ENCODE measurements at regions not wholly inside any gene's neighbourhood (a gene's known extent, or its start where the extent isn't known, plus 50 kb on each side); places are given as distances from the start of the nearest gene placed in this dataset.

- DNase-seq: no peak
- Histone ChIP-seq H3K4me1 (peaks cover 13 to 41% (median 16%) of the 10 kb centered on the region in 6 donors), H3K9me3 (peaks cover 0 to 14% (median 2%) of the 10 kb centered on the region in 8 donors), H3K27me3 (replicated peaks in 1 of 7) (no peaks in the 10 kb centered on the region), H3K4me3 (no peak overlapping the region), H3K36me3 (no peaks in the 10 kb centered on the region), H3K27ac (peak overlapping the region in 2 of 8 donors; percentile 58 to 72)
- 73 to 92% (median 79%) methylated on average over 4 to 9 of the region's 9 CpGs for WGBS, 5 donors
- TF ChIP-seq POLR2AphosphoS5 (IDR thresholded peaks at IDR 0.05) (no peak), POLR2A (IDR thresholded peaks at IDR 0.05) (no peak), CTCF (IDR thresholded peaks at IDR 0.05 in 8 of 11, conservative IDR thresholded peaks at IDR 0.05 in 3 of 11) (no peak)
- intact Hi-C loops (cut with DNase I; ENCODE audit: low total_unique reads): no loop called here
These were observed 158.2 kb upstream of the RUNX1 start for GRCh38 chr21:35207322-35207721.

GRCh38 chr21:35206141-35207125 lies 157.3 kb upstream of the RUNX1 start:
- intact Hi-C loops (cut with DNase I; ENCODE audit: low total_unique reads): no loop called here
- 47 to 60% (median 53%) methylated on average over 11 of the region's 11 CpGs for WGBS, 5 donors
- no peaks in the 10 kb centered on the region for H3K36me3 ChIP-seq
- peaks cover 13 to 41% (median 16%) of the 10 kb centered on the region in 6 donors for H3K4me1 ChIP-seq
- peak overlapping the region in 7 of 8 donors; percentile 11 to 72 (median 58) for H3K27ac ChIP-seq
- no peak overlapping the region for H3K4me3 ChIP-seq
- peaks cover 0 to 14% (median 2%) of the 10 kb centered on the region in 8 donors for H3K9me3 ChIP-seq
- no peak for TF ChIP-seq CTCF (IDR thresholded peaks at IDR 0.05 in 8 of 11, conservative IDR thresholded peaks at IDR 0.05 in 3 of 11)
- TF ChIP-seq POLR2AphosphoS5 (IDR thresholded peaks at IDR 0.05): peak in 1 of 3 donors; percentile 54
- H3K27me3 ChIP-seq (replicated peaks in 1 of 7): no peaks in the 10 kb centered on the region
- DNase-seq: no peak

- H3K27me3 ChIP-seq (replicated peaks in 1 of 7): no peaks in the 10 kb centered on the region
- H3K36me3 ChIP-seq: no peaks in the 10 kb centered on the region
- DNase-seq: peak; percentile 78
- peak overlapping the region in 7 of 8 donors; percentile 5 to 72 (median 59) for H3K27ac ChIP-seq
- peaks cover 0 to 7% (median 0%) of the 10 kb centered on the region in 8 donors for H3K9me3 ChIP-seq
- peaks cover 13 to 41% (median 16%) of the 10 kb centered on the region in 6 donors for H3K4me1 ChIP-seq
- intact Hi-C loops (cut with DNase I; ENCODE audit: low total_unique reads): no loop called here
- peak overlapping the region in 5 of 8 donors; percentile 6 to 57 (median 27) for H3K4me3 ChIP-seq
- peak in 2 of 3 donors; percentile 58 to 64 for TF ChIP-seq POLR2AphosphoS5 (IDR thresholded peaks at IDR 0.05)
- peak in 3 of 11 experiments; percentile 12 to 27 (median 17) for TF ChIP-seq CTCF (IDR thresholded peaks at IDR 0.05 in 8 of 11, conservative IDR thresholded peaks at IDR 0.05 in 3 of 11)
- no peak for TF ChIP-seq POLR2A (IDR thresholded peaks at IDR 0.05)
- WGBS, 5 donors: 10 to 22% (median 13%) methylated on average over 19 of the region's 19 CpGs
These were observed 155.9 kb upstream of the RUNX1 start for GRCh38 chr21:35204850-35205541.

Data from spleen (tissue), 11 donors.